ENCODE measurements at regions not wholly inside any gene's neighbourhood (a gene's known extent, or its start where the extent isn't known, plus 50 kb on each side); places are given as distances from the start of the nearest gene placed in this dataset.

DNA sequence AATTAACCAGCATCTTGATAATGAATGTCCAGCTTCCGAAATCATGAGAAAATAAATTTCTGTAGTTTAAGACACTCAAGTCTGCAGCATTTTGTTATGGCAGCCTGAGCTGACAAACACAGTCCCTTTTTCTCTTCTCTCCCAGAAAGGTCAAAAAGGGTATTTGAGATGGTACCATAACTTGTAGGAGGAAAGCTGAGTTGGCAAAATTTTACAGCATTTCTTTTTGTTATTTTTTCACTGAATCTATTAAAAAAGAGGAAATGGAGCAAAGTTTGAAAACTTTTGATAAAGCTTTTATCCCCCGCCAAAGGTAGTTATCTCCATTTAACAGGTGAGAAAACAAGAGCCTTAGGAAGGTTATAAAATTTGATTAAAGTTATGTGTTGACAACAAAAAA lies 367.6 kb upstream of the TECRL start:
- Histone ChIP-seq H3K4me3 (ENCODE audit: low read depth, low read length) (no peak overlapping the region), H3K36me3 (no peaks in the 10 kb centered on the region), H3K4me1 (no peaks in the 10 kb centered on the region), H3K27me3 (no peaks in the 10 kb centered on the region), H3K9me3 (no peaks in the 10 kb centered on the region)
- TF ChIP-seq CTCF (IDR thresholded peaks at IDR 0.05; ENCODE audit: low read depth, low read length): no peak
- DNase-seq: no peak

DNA sequence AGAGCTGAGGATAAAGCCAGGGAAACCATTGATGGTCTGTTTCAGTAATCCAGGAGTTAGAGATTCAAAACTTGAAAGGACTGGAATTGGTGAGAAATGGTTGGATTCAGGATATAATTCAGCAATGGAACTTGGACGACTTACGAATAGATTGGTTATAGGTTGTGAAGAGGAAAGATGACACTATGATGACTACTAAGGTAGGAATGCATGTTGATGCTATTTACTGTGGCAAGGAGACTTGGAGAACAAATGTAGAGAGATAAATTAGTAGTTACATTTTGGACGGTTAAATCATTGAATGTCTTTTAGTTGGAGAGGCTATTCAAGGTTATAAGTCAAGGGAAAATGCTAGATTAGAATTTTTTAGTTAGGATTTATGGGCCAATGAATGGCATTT lies 365.4 kb upstream of the TECRL start:
- H3K36me3 ChIP-seq: no peaks in the 10 kb centered on the region
- no peak for DNase-seq
- H3K27me3 ChIP-seq: no peaks in the 10 kb centered on the region
- H3K9me3 ChIP-seq: no peaks in the 10 kb centered on the region
- no peak overlapping the region for H3K4me3 ChIP-seq (ENCODE audit: low read depth, low read length)
- H3K4me1 ChIP-seq: no peaks in the 10 kb centered on the region
- no peak for TF ChIP-seq CTCF (IDR thresholded peaks at IDR 0.05; ENCODE audit: low read depth, low read length)

- Histone ChIP-seq H3K4me3 (ENCODE audit: low read depth, low read length) (no peak overlapping the region), H3K36me3 (no peaks in the 10 kb centered on the region), H3K27me3 (no peaks in the 10 kb centered on the region), H3K4me1 (no peaks in the 10 kb centered on the region), H3K9me3 (no peaks in the 10 kb centered on the region)
- TF ChIP-seq CTCF (IDR thresholded peaks at IDR 0.05; ENCODE audit: low read depth, low read length): no peak
- no peak for DNase-seq
Measured at GRCh38 chr4:64771149-64771548, 361.9 kb upstream of the TECRL start.

DNA sequence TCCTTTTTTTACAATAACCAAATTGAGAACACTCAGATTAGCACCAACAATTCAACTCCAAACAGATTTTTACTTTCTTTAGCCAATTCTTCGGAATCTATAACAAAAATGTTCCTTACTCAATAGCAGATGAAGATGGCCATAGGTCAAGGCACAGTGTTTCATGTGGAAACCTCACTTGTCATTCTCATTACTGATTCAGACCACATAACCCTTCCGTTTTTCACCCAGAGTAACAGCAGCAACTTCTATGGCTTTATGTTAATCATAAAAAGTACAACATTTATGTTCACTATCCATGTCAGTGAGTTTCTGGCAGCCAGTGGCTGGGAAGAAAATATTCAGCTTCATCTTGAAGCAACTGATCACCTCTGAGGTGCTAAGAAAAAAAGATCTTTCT lies 358.3 kb upstream of the TECRL start:
- H3K4me1 ChIP-seq: no peaks in the 10 kb centered on the region
- H3K4me3 ChIP-seq (ENCODE audit: low read depth, low read length): no peak overlapping the region
- no peak for TF ChIP-seq CTCF (IDR thresholded peaks at IDR 0.05; ENCODE audit: low read depth, low read length)
- H3K27me3 ChIP-seq: no peaks in the 10 kb centered on the region
- no peaks in the 10 kb centered on the region for H3K9me3 ChIP-seq
- H3K36me3 ChIP-seq: no peaks in the 10 kb centered on the region
- DNase-seq: no peak

GRCh38 chr4:64766565-64766964 lies 357.3 kb upstream of the TECRL start:
- H3K36me3 ChIP-seq: no peaks in the 10 kb centered on the region
- TF ChIP-seq CTCF (IDR thresholded peaks at IDR 0.05; ENCODE audit: low read depth, low read length): no peak
- H3K9me3 ChIP-seq: no peaks in the 10 kb centered on the region
- no peak overlapping the region for H3K4me3 ChIP-seq (ENCODE audit: low read depth, low read length)
- H3K4me1 ChIP-seq: no peaks in the 10 kb centered on the region
- no peaks in the 10 kb centered on the region for H3K27me3 ChIP-seq
- no peak for DNase-seq

DNA sequence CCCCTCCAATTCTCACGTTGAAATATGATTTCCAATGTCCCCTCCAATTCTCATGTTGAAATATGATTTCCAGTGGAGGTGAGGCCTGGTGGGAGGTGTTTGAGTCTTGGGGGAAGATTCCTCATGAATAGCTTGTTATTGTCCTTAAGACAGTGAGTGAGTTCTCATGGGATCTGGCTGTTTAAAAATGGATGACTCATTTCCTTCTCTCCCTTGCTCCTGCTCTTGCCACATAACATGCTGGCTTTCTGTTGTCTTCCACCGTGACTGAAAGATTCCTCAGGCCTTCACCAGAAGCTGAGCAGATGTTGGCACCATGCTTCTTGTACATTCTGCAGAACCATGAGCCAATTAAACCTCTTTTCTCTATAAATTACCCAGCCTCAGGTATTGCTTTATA lies 346.8 kb upstream of the TECRL start:
- Histone ChIP-seq H3K9me3 (no peaks in the 10 kb centered on the region), H3K4me3 (ENCODE audit: low read depth, low read length) (no peak overlapping the region), H3K4me1 (no peaks in the 10 kb centered on the region), H3K36me3 (no peaks in the 10 kb centered on the region), H3K27me3 (no peaks in the 10 kb centered on the region)
- DNase-seq: no peak
- TF ChIP-seq CTCF (IDR thresholded peaks at IDR 0.05; ENCODE audit: low read depth, low read length): no peak
